GM19238 (cell line): ENCODE measurements at regions not wholly inside any gene's neighbourhood (a gene's known extent, or its start where the extent isn't known, plus 50 kb on each side); places are given as distances from the start of the nearest gene placed in this dataset.
"Not testable (repeated sequence)": the region's sequence is repeated elsewhere in the genome, so short reads cannot be mapped to it uniquely, and the experiment has no call there.

ENCODE experiments used
- DNase-seq: peaks from one replicate; pipeline ENCODE4 v3.0.0; 2011; ENCODE audit warnings: low spot score; ENCODE audit not compliant: insufficient read length

GRCh38 chr4:149047368-149047767 lies 605.2 kb upstream of the NR3C2 start:
- no peak for DNase-seq

GRCh38 chr4:149045731-149046130 lies 603.5 kb upstream of the NR3C2 start:
- no peak for DNase-seq

GRCh38 chr4:149039786-149040185 lies 597.6 kb upstream of the NR3C2 start:
- not testable (repeated sequence) for DNase-seq

GRCh38 chr4:149031399-149031798 lies 589.2 kb upstream of the NR3C2 start:
- no peak for DNase-seq

GRCh38 chr4:149029056-149029651 lies 586.9 kb upstream of the NR3C2 start:
- DNase-seq, result no peak

- DNase-seq, result no peak
These were observed 584.5 kb upstream of the NR3C2 start for GRCh38 chr4:149026696-149027095.

GRCh38 chr4:149017002-149017734 lies 575.0 kb upstream of the NR3C2 start:
- no peak for DNase-seq

GRCh38 chr4:149009223-149009622 lies 567.0 kb upstream of the NR3C2 start:
- no peak for DNase-seq

GRCh38 chr4:149008415-149009025 lies 566.3 kb upstream of the NR3C2 start:
- no peak for DNase-seq

- no peak for DNase-seq
These were observed 563.0 kb upstream of the NR3C2 start for GRCh38 chr4:149005191-149005590.

GRCh38 chr4:148999924-149000323 lies 557.7 kb upstream of the NR3C2 start:
- no peak for DNase-seq

- no peak for DNase-seq
These were observed 556.5 kb upstream of the NR3C2 start for GRCh38 chr4:148998719-148999118.

- DNase-seq, result no peak
These were observed 544.7 kb upstream of the NR3C2 start for GRCh38 chr4:148986951-148987350.

- DNase-seq, result no peak
These were observed 542.7 kb upstream of the NR3C2 start for GRCh38 chr4:148984951-148985350.

- no peak for DNase-seq
These were observed 540.0 kb upstream of the NR3C2 start for GRCh38 chr4:148982200-148982599.

- DNase-seq, result no peak
These were observed 538.7 kb upstream of the NR3C2 start for GRCh38 chr4:148980782-148981480.

- no peak for DNase-seq
These were observed 536.1 kb upstream of the NR3C2 start for GRCh38 chr4:148978301-148978700.

GRCh38 chr4:148975464-148975863 lies 533.2 kb upstream of the NR3C2 start:
- no peak for DNase-seq

- DNase-seq, result no peak
These were observed 522.9 kb upstream of the NR3C2 start for GRCh38 chr4:148965080-148965479.

GRCh38 chr4:148964456-148964855 lies 522.2 kb upstream of the NR3C2 start:
- DNase-seq, result no peak

GRCh38 chr4:148962539-148963290 lies 520.5 kb upstream of the NR3C2 start:
- DNase-seq, result no peak
